ENCODE measurements at regions not wholly inside any gene's neighbourhood (a gene's known extent, or its start where the extent isn't known, plus 50 kb on each side); places are given as distances from the start of the nearest gene placed in this dataset.

GRCh38 chr15:35992791-35993190 is 446.8 kb upstream of the DPH6 start:
- Mint-ChIP-seq H3K27me3 (peaks cover 0 to 12% (median 4%) of the 10 kb centered on the region in 5 donors), H3K4me3 (no peak overlapping the region), H3K4me1 (no peaks in the 10 kb centered on the region), H3K27ac (no peak overlapping the region), H3K9me3 (no peaks in the 10 kb centered on the region), H3K36me3 (no peaks in the 10 kb centered on the region)
- ATAC-seq (no peak), DNase-seq (no peak)
- POLR2A ChIA-PET: no interaction called here

DNA sequence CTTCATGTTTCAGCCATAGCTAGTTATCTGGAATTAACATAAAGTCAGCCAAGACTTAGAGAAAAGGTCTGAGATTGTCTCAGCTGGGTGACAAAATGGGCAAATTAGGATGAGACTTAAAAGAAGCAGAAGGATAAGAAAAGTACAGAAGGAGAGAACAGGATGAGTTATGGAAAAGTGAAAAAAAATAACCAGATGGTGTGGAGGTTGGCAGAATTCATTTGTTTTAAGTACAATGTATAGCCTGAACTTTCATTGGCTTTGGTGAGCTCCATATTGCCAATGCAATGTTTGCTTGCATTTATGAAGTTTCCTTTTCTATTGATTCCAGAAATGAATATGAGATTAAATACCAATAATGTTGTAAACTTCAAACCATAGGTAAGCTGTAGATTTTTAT is 447.2 kb upstream of the DPH6 start:
- peaks cover 0 to 12% (median 4%) of the 10 kb centered on the region in 5 donors for H3K27me3 Mint-ChIP-seq
- H3K36me3 Mint-ChIP-seq: no peaks in the 10 kb centered on the region
- no peaks in the 10 kb centered on the region for H3K4me1 Mint-ChIP-seq
- POLR2A ChIA-PET: no interaction called here
- H3K9me3 Mint-ChIP-seq: no peaks in the 10 kb centered on the region
- ATAC-seq: no peak
- no peak overlapping the region for H3K4me3 Mint-ChIP-seq
- no peak for DNase-seq
- H3K27ac Mint-ChIP-seq: no peak overlapping the region

DNA sequence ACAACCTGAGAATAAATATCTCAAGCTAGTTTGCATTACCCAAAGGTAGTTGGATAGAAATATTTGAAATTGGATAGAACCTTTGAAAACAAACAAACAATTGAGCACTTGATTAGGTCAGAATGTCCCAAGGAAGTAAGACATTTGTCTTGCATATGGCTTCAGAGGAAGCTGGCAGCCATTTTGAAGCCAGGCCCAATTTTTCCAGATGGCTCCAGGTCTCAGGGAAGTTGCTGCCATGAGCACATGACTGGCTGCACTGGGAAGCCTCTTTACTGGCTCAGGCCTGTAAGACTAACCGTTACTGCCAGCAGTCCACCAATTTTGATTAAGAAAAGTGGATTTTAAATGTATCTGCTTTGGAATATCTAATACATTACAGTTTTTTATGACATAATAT is 448.9 kb upstream of the DPH6 start:
- Mint-ChIP-seq H3K9me3 (no peaks in the 10 kb centered on the region), H3K27me3 (peaks cover 0 to 6% (median 4%) of the 10 kb centered on the region in 5 donors), H3K4me3 (no peak overlapping the region), H3K36me3 (no peaks in the 10 kb centered on the region), H3K4me1 (no peaks in the 10 kb centered on the region), H3K27ac (no peak overlapping the region)
- ATAC-seq: no peak
- DNase-seq: no peak
- POLR2A ChIA-PET: no interaction called here

- H3K36me3 Mint-ChIP-seq: no peaks in the 10 kb centered on the region
- no peak for DNase-seq
- H3K27ac Mint-ChIP-seq: no peak overlapping the region
These were observed 453.0 kb upstream of the DPH6 start for GRCh38 chr15:35998663-35999602.

DNA sequence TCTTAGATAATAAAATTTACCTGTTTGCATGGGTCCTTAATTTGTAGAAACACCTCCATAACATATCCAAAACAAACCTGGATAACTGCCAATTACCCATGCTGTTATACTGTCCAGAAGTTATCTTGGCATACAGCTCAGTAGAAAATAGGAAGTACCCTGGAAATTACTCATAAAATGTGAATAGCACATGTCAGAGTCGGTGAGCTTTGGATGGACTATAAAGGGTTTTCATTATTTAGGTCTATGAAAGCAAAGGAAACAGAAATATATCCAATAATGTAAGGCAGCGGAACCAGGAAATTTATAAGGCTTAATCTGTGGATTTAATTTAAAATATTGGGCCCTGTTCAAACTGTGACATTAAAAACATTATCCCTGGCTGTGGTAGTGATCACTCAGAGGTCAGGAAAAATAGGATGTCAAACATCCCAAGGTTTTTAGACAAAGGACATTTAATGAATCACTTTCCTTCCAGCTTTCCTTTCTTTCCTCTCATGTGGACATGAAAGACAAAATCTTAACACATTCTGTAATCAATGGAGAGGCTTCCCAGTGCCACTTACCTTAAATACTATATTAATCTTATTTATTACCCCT is 459.0 kb upstream of the DPH6 start:
- Mint-ChIP-seq H3K4me3 (no peak overlapping the region), H3K27ac (no peak overlapping the region), H3K9me3 (peaks cover 0 to 16% (median 3%) of the 10 kb centered on the region in 9 donors), H3K36me3 (no peaks in the 10 kb centered on the region), H3K27me3 (peaks cover 0 to 2% (median 0%) of the 10 kb centered on the region in 5 donors), H3K4me1 (no peaks in the 10 kb centered on the region)
- DNase-seq (no peak), ATAC-seq (no peak)
- POLR2A ChIA-PET: no interaction called here

More at GRCh38 chr15:35998663-35999602, 453.0 kb upstream of the DPH6 start:
- Mint-ChIP-seq H3K27me3 (peaks cover 0 to 2% (median 0%) of the 10 kb centered on the region in 5 donors), H3K4me1 (no peaks in the 10 kb centered on the region), H3K4me3 (no peak overlapping the region), H3K9me3 (no peaks in the 10 kb centered on the region)
- no peak for ATAC-seq
- POLR2A ChIA-PET: no interaction called here

- Mint-ChIP-seq H3K4me1 (no peaks in the 10 kb centered on the region), H3K4me3 (no peak overlapping the region), H3K36me3 (no peaks in the 10 kb centered on the region), H3K27ac (no peak overlapping the region), H3K27me3 (peaks cover 0 to 2% (median 0%) of the 10 kb centered on the region in 5 donors), H3K9me3 (peaks cover 0 to 16% (median 3%) of the 10 kb centered on the region in 9 donors)
- POLR2A ChIA-PET: no interaction called here
- no peak for DNase-seq
- ATAC-seq: no peak
These were observed 459.6 kb upstream of the DPH6 start for GRCh38 chr15:36005542-36005941.

DNA sequence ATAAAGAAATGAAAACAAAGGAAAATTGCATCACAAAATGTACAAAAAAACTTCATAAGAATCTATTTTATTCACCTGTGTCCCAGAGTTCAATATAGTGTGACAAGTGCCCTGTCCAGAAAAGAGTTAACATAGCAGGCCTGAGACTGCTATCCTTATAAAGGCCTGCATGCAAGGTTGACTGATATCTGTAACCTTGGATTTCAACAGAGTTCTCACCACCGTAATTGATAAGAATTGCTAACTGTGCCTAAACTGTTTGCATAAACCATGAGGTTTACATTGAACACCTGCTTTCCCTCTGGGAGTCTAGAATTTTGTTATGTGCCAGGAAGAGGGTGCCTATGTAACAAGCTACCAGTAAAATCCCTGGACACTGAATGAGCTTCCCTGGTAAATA is 461.7 kb upstream of the DPH6 start:
- Mint-ChIP-seq H3K27ac (no peak overlapping the region), H3K4me1 (no peaks in the 10 kb centered on the region), H3K36me3 (no peaks in the 10 kb centered on the region), H3K9me3 (peaks cover 0 to 19% (median 3%) of the 10 kb centered on the region in 9 donors), H3K27me3 (peaks cover 0 to 2% (median 0%) of the 10 kb centered on the region in 5 donors), H3K4me3 (no peak overlapping the region)
- POLR2A ChIA-PET: no interaction called here
- ATAC-seq (no peak), DNase-seq (no peak)

DNA sequence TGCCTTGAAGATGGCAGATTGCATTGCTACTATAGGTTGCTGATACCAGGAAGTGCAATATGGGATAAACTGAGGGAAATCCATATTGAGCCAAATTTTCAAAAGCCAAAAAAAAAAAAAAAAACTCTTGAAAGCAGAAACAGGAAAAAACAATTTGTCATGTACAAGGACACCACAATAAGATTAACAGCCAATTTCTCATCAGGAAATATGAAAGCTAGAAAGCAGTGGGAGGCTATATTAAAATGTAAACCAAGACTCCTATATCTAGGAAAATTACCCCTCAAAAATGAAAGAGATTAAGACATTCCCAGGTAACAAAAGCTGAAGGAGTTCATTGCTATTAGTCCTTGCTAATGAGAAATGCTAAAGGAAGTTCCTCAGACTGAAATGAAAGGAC is 462.8 kb upstream of the DPH6 start:
- POLR2A ChIA-PET: no interaction called here
- ATAC-seq (no peak), DNase-seq (no peak)
- Mint-ChIP-seq H3K4me1 (no peaks in the 10 kb centered on the region), H3K27ac (no peak overlapping the region), H3K9me3 (peaks cover 0 to 24% (median 4%) of the 10 kb centered on the region in 9 donors), H3K36me3 (no peaks in the 10 kb centered on the region), H3K27me3 (no peaks in the 10 kb centered on the region), H3K4me3 (no peak overlapping the region)

DNA sequence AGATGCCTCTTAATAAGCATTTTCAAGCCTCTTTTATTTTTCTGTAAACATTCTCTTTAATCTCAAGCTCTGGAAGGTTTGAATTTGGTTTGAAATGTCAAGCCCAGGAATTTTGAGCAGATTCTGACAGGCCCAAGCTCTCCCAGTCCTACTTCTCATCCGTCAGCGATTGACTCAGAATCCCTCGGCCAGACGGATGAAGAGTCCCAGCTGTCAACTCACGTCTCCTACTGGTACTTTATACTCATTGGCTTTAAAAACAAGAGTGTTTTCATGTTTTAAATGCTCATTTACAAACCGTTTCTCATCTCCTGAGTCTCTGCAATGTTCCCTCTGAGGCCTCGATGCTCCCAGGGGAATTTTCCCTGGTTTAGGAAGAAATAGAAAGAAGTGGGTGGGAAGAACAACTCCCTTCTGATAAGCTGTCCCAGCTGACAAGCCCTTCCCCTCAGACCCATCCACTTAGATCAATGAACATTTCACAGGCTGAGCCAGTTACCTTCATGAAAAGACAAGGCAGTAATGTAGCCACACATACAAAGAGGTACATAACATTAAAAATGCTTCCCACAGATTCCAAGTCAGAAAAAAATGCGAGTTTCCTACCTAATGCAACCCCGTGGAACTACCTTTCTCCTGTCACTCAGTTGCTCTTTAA is 478.2 kb upstream of the DPH6 start:
- no peak for ATAC-seq
- POLR2A ChIA-PET: no interaction called here
- no peak overlapping the region for H3K4me3 Mint-ChIP-seq
- H3K36me3 Mint-ChIP-seq: no peaks in the 10 kb centered on the region
- peaks cover 0 to 5% (median 0%) of the 10 kb centered on the region in 5 donors for H3K27me3 Mint-ChIP-seq
- no peak overlapping the region for H3K27ac Mint-ChIP-seq
- H3K9me3 Mint-ChIP-seq: peaks cover 0 to 6% (median 0%) of the 10 kb centered on the region in 9 donors
- DNase-seq: no peak
- H3K4me1 Mint-ChIP-seq: no peaks in the 10 kb centered on the region

DNA sequence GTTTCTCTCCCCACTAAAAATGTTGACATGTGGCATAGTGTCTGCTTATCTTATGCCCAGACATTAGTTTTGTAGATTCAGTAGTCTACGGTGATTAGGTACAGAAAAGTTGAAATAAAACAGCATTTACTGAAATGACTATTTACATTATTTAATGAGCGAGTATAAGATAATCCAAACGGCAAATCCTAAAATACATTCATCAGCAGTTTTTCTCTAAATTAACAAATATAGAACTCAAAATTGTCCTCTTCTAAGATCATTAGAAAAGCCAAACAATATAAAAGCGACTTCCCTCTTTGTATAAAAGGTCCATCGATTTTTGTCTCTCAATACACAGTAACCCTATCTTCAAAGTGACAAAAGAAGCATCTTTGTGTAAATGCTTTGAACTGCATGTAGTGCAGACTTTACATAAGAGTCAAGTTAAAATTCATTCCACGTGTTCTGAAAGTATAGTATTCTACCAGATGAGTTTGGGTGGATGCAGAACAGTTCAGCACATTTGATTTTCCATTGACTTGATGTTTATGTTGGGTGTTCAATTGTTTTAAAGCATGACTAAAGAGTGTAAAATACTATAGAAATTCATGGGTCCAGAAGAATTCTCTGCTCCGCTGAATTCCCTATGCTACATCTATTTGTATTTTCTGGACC is 480.8 kb upstream of the DPH6 start:
- no peaks in the 10 kb centered on the region for H3K4me1 Mint-ChIP-seq
- POLR2A ChIA-PET: no interaction called here

DNA sequence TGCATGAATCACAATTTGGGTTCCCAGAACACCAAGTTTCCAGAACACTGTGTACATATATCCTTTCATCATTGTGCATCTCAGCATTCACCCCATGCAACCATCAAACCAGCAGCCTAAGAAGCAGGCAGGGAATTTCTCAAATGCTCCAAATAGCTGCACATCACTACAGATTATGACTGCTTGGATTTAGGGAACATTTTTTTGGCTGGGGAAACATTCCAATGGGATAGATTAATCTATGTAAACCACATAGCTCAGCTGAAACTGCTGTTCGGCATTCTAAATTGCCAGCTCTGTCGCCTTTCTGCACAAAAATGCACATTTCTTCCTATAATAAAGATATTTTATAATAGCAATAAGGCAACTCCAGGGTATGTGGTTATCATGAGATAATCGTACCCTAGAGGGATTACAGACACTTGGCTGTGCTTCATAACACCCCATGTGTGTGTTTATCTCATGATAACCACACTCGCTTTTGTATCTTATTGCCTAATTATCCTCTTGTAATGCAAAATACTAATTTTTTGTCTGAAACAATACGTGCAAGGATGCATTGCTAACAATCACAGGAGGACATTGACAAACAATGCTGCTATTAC is 483.7 kb upstream of the DPH6 start:
- H3K9me3 Mint-ChIP-seq: peaks cover 0 to 3% (median 0%) of the 10 kb centered on the region in 9 donors

More for the DNA sequence above, 480.8 kb upstream of the DPH6 start:
- Mint-ChIP-seq H3K27ac (no peak overlapping the region), H3K4me3 (no peak overlapping the region), H3K36me3 (no peaks in the 10 kb centered on the region), H3K9me3 (peaks cover 0 to 6% (median 0%) of the 10 kb centered on the region in 9 donors), H3K27me3 (peaks cover 0 to 8% (median 0%) of the 10 kb centered on the region in 5 donors)
- ATAC-seq (no peak), DNase-seq (no peak)

GRCh38 chr15:36039996-36040572 is 494.1 kb upstream of the DPH6 start:
- POLR2A ChIA-PET: no interaction called here
- no peak for ATAC-seq
- no peak overlapping the region for H3K4me3 Mint-ChIP-seq

More for the DNA sequence above, 483.7 kb upstream of the DPH6 start:
- no peaks in the 10 kb centered on the region for H3K4me1 Mint-ChIP-seq
- POLR2A ChIA-PET: no interaction called here
- no peak for DNase-seq
- H3K36me3 Mint-ChIP-seq: no peaks in the 10 kb centered on the region
- H3K27me3 Mint-ChIP-seq: peaks cover 0 to 11% (median 2%) of the 10 kb centered on the region in 5 donors
- H3K4me3 Mint-ChIP-seq: no peak overlapping the region
- H3K27ac Mint-ChIP-seq: no peak overlapping the region
- no peak for ATAC-seq

More at GRCh38 chr15:36039996-36040572, 494.1 kb upstream of the DPH6 start:
- Mint-ChIP-seq H3K27ac (no peak overlapping the region), H3K27me3 (peaks cover 0 to 8% (median 0%) of the 10 kb centered on the region in 5 donors), H3K36me3 (no peaks in the 10 kb centered on the region), H3K4me1 (no peaks in the 10 kb centered on the region), H3K9me3 (peaks cover 0 to 18% (median 3%) of the 10 kb centered on the region in 9 donors)
- no peak for DNase-seq
